ENCODE measurements at regions not wholly inside any gene's neighbourhood (a gene's known extent, or its start where the extent isn't known, plus 50 kb on each side); places are given as distances from the start of the nearest gene placed in this dataset.

GRCh38 chr5:176722757-176723156 lies 75.5 kb downstream of the TSPAN17 start:
- TF ChIP-seq CTCF (IDR thresholded peaks at IDR 0.05) (no peak), POLR2AphosphoS5 (IDR thresholded peaks at IDR 0.05) (no peak)

All from sigmoid colon (tissue), 4 donors.